Neuronal stem cell (in vitro differentiated cells): ENCODE measurements at regions not wholly inside any gene's neighbourhood (a gene's known extent, or its start where the extent isn't known, plus 50 kb on each side); places are given as distances from the start of the nearest gene placed in this dataset.

ENCODE experiments used
- DNase-seq: peaks from one replicate; pipeline ENCODE4 v3.0.0-alpha.2; 2013; ENCODE audit warnings: low spot score
- H2AFZ ChIP-seq: one replicate; pipeline ENCODE4 v1.6.1; 2013; ENCODE audit warnings: mild to moderate bottlenecking, low read length, inconsistent platforms
- H2AK5ac ChIP-seq: 2 replicates; pipeline ENCODE4 v1.6.1; 2013; ENCODE audit warnings: low read depth, mild to moderate bottlenecking, inconsistent platforms, low read length, moderate library complexity, mixed read lengths
- H2BK120ac ChIP-seq: 2 replicates; pipeline ENCODE4 v1.6.1; 2013; ENCODE audit warnings: low read depth, mild to moderate bottlenecking, inconsistent platforms, low read length, moderate library complexity, mixed read lengths
- H2BK12ac ChIP-seq: one replicate; pipeline ENCODE4 v1.6.1; 2013; ENCODE audit warnings: low read length, inconsistent platforms
- H2BK15ac ChIP-seq: 2 replicates; pipeline ENCODE4 v1.6.1; 2013; ENCODE audit warnings: mild to moderate bottlenecking, low read length, inconsistent platforms, mixed read lengths
- H2BK5ac ChIP-seq: one replicate; pipeline ENCODE4 v1.6.1; 2013; ENCODE audit warnings: inconsistent platforms, mild to moderate bottlenecking, low read length, moderate library complexity
- H3K14ac ChIP-seq: one replicate; pipeline ENCODE4 v1.6.1; 2013; ENCODE audit warnings: low read length, inconsistent platforms
- H3K18ac ChIP-seq: 2 replicates; pipeline ENCODE4 v1.6.1; 2013; ENCODE audit warnings: low read length, inconsistent platforms
- H3K23ac ChIP-seq: 2 replicates; pipeline ENCODE4 v1.6.1; 2013; ENCODE audit warnings: low read depth, mild to moderate bottlenecking, mixed read lengths, low read length, inconsistent platforms; ENCODE audit not compliant: poor library complexity
- H3K27ac ChIP-seq: replicated peaks from 3 replicates; pipeline ENCODE4 v1.5.1; 2013; ENCODE audit warnings: low read length, inconsistent platforms
- H3K27me3 ChIP-seq, 3 experiments: 2 replicates each; pipeline ENCODE4 v1.6.1; 2013; ENCODE audit warnings: low read length in 3 of 3, mild to moderate bottlenecking in 2 of 3, inconsistent platforms in 1 of 3, low read depth in 1 of 3, mixed read lengths in 1 of 3, moderate library complexity in 1 of 3; ENCODE audit not compliant: control insufficient read depth in 3 of 3, insufficient read depth in 3 of 3
- H3K36me3 ChIP-seq, 2 donors: replicated peaks in 1 of 2; 2 replicates each; pipeline ENCODE4 v1.6.1; 2013; ENCODE audit warnings: low read length in 2 of 2; ENCODE audit not compliant: control insufficient read depth in 2 of 2, insufficient read depth in 2 of 2
- H3K4ac ChIP-seq: 2 replicates; pipeline ENCODE4 v1.6.1; 2013; ENCODE audit warnings: inconsistent platforms, mild to moderate bottlenecking, low read length, moderate library complexity
- H3K4me1 ChIP-seq, 2 donors: 1 replicate in 1 of 2; 2 replicates in 1 of 2; pipeline ENCODE4 v1.6.1; 2013; ENCODE audit warnings: low read length in 2 of 2, low read depth in 1 of 2; ENCODE audit not compliant: control insufficient read depth in 2 of 2, insufficient read depth in 1 of 2
- H3K4me2 ChIP-seq: one replicate; pipeline ENCODE4 v1.6.1; 2013; ENCODE audit warnings: mild to moderate bottlenecking, low read length, inconsistent platforms; ENCODE audit not compliant: insufficient read depth, poor library complexity, severe bottlenecking
- H3K4me3 ChIP-seq, 2 donors: 2 replicates each; pipeline ENCODE4 v1.5.1; 2013; ENCODE audit warnings: low read length in 2 of 2, mild to moderate bottlenecking in 2 of 2, inconsistent platforms in 1 of 2, moderate library complexity in 1 of 2
- H3K79me1 ChIP-seq: one replicate; pipeline ENCODE4 v1.6.1; 2013; ENCODE audit warnings: low read depth, mild to moderate bottlenecking, inconsistent platforms, low read length, moderate library complexity
- H3K9ac ChIP-seq: one replicate; pipeline ENCODE4 v1.6.1; 2013; ENCODE audit warnings: mild to moderate bottlenecking, low read depth, low read length, inconsistent platforms; ENCODE audit not compliant: poor library complexity
- H3K9me3 ChIP-seq, 2 donors: replicated peaks in 1 of 2; 2 replicates each; pipeline versions ENCODE3 to v1.6.1; 2013; ENCODE audit warnings: low read length in 2 of 2, mild to moderate bottlenecking in 2 of 2, inconsistent platforms in 1 of 2, low read depth in 1 of 2, mixed read lengths in 1 of 2, moderate library complexity in 1 of 2; ENCODE audit not compliant: control insufficient read depth in 2 of 2, insufficient read depth in 1 of 2
- H4K8ac ChIP-seq: one replicate; pipeline ENCODE4 v1.6.1; 2013; ENCODE audit warnings: low read depth, mild to moderate bottlenecking, inconsistent platforms, low read length, moderate library complexity
- H4K91ac ChIP-seq: one replicate; pipeline ENCODE4 v1.6.1; 2013; ENCODE audit warnings: low read length, low read depth, mild to moderate bottlenecking, inconsistent platforms; ENCODE audit not compliant: poor library complexity
- WGBS, 2 donors: extraction: QIAGEN DNeasy Blood & Tissue Kit; methylation state at CpG; one replicate each; pipeline ENCODE4 v1.1.7; 2013; ENCODE audit warnings: missing lambda C conversion rate in 2 of 2, mixed read lengths in 1 of 2; ENCODE audit not compliant: insufficient read length in 2 of 2, insufficient replicate concordance in 1 of 2; ENCODE audit errors: extremely low coverage in 2 of 2; 5-methylcytosine and 5-hydroxymethylcytosine counted together

DNA sequence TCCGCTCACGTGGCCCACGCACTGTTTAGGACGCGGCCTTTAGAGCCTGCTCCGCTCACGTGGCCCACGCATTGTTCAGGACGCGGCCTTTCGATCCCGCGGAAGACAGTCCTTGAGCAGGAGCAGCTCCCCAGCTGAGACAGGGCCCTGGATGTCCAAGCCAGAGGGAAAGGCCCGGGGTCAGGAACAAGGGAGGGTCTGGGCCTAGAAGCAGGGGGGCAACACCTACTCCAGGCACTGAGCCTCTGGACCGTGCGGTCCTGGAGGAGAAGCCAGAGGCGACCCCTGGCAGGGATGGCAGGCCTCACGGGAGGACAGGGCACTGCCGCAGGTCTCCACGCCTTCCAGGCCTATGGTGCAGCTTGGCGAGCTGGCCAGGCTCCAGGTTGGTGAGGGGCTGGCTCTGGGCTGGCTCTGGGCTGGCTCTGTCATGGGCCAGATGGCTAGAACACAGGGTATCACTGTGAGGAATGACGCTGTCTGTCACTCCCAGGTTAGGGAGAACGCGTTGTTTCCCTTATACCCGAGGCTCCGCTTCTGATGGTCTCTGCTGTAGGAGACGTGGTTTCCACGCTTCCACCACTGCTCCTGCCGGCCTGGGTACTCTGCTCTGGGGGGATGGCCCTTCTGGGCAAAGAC, 341.7 kb downstream of the TMEM121 start:
- Histone ChIP-seq H3K9me3 (peaks cover 0 to 49% of the 10 kb centered on the region in 2 donors), H3K9ac (no peak overlapping the region), H3K14ac (no peak overlapping the region), H2BK120ac (no peak overlapping the region), H2BK5ac (no peak overlapping the region), H3K18ac (no peak overlapping the region), H2AK5ac (no peak overlapping the region), H2BK15ac (no peak overlapping the region), H3K4me3 (peak overlapping the region in 1 of 2 donors; percentile 26), H3K36me3 (no peaks in the 10 kb centered on the region), H2BK12ac (no peak overlapping the region), H3K27me3 (peaks cover 0 to 6% (median 0%) of the 10 kb centered on the region in 3 experiments), H4K8ac (no peak overlapping the region), H3K4ac (no peak overlapping the region), H3K79me1 (no peaks in the 10 kb centered on the region), H3K27ac (no peak overlapping the region), H3K4me2 (no peak overlapping the region), H3K4me1 (no peaks in the 10 kb centered on the region), H3K23ac (no peak overlapping the region), H4K91ac (no peak overlapping the region), H2AFZ (no peak overlapping the region)
- no CpG with 5 or more reads among the region's 29 CpGs for WGBS, 2 donors
- DNase-seq: no peak

- no peak for DNase-seq
- Histone ChIP-seq H3K36me3 (no peaks in the 10 kb centered on the region), H3K27me3 (peaks cover 0 to 1% (median 0%) of the 10 kb centered on the region in 3 experiments), H3K4me1 (no peaks in the 10 kb centered on the region), H3K9me3 (peaks cover 0 to 23% of the 10 kb centered on the region in 2 donors), H4K8ac (no peak overlapping the region), H3K4me2 (no peak overlapping the region), H3K27ac (no peak overlapping the region), H2BK15ac (no peak overlapping the region), H3K79me1 (no peaks in the 10 kb centered on the region), H3K18ac (no peak overlapping the region), H3K23ac (no peak overlapping the region), H3K14ac (no peak overlapping the region), H2BK5ac (no peak overlapping the region), H2AFZ (no peak overlapping the region), H3K9ac (no peak overlapping the region), H2AK5ac (no peak overlapping the region), H2BK120ac (no peak overlapping the region), H3K4me3 (no peak overlapping the region), H3K4ac (no peak overlapping the region), H4K91ac (no peak overlapping the region), H2BK12ac (no peak overlapping the region)
- WGBS, 2 donors: no CpG with 5 or more reads among the region's 3 CpGs
Observed at GRCh38 chr14:105871590-105871989, 345.2 kb downstream of the TMEM121 start.

GRCh38 chr14:105873870-105874512, 347.6 kb downstream of the TMEM121 start:
- H2BK12ac ChIP-seq: no peak overlapping the region
- H4K91ac ChIP-seq: no peak overlapping the region
- H3K4ac ChIP-seq: no peak overlapping the region
- no peaks in the 10 kb centered on the region for H3K4me1 ChIP-seq
- peaks cover 0 to 21% (median 0%) of the 10 kb centered on the region in 3 experiments for H3K27me3 ChIP-seq
- H3K23ac ChIP-seq: no peak overlapping the region
- H2BK5ac ChIP-seq: no peak overlapping the region
- H4K8ac ChIP-seq: no peak overlapping the region
- H2AK5ac ChIP-seq: no peak overlapping the region
- H3K79me1 ChIP-seq: no peaks in the 10 kb centered on the region
- H2AFZ ChIP-seq: no peak overlapping the region
- no peaks in the 10 kb centered on the region for H3K36me3 ChIP-seq
- no peak overlapping the region for H3K18ac ChIP-seq
- no peak for DNase-seq
- no peak overlapping the region for H3K4me3 ChIP-seq
- H3K9me3 ChIP-seq: peaks cover 0 to 26% of the 10 kb centered on the region in 2 donors
- H3K14ac ChIP-seq: no peak overlapping the region
- WGBS, 2 donors: no CpG with 5 or more reads among the region's 4 CpGs
- no peak overlapping the region for H2BK120ac ChIP-seq
- no peak overlapping the region for H3K27ac ChIP-seq
- H3K4me2 ChIP-seq: no peak overlapping the region
- no peak overlapping the region for H3K9ac ChIP-seq
- H2BK15ac ChIP-seq: no peak overlapping the region

GRCh38 chr14:105876158-105876557, 349.8 kb downstream of the TMEM121 start:
- Histone ChIP-seq H3K4me2 (no peak overlapping the region), H3K14ac (no peak overlapping the region), H2BK5ac (no peak overlapping the region), H4K8ac (no peak overlapping the region), H3K79me1 (no peaks in the 10 kb centered on the region), H3K4ac (no peak overlapping the region), H4K91ac (no peak overlapping the region), H2BK120ac (no peak overlapping the region), H3K18ac (no peak overlapping the region), H3K9me3 (peaks cover 0 to 41% of the 10 kb centered on the region in 2 donors), H3K36me3 (no peaks in the 10 kb centered on the region), H3K27me3 (peaks cover 0 to 37% (median 0%) of the 10 kb centered on the region in 3 experiments), H2AFZ (no peak overlapping the region), H2AK5ac (no peak overlapping the region), H3K4me3 (peak overlapping the region in 1 of 2 donors; percentile 71), H3K4me1 (no peaks in the 10 kb centered on the region), H2BK12ac (no peak overlapping the region), H3K9ac (no peak overlapping the region), H3K23ac (no peak overlapping the region), H3K27ac (no peak overlapping the region), H2BK15ac (no peak overlapping the region)
- no peak for DNase-seq
- WGBS, 2 donors: no CpG with 5 or more reads among the region's 4 CpGs
